GM10266 (cell line): ENCODE measurements at regions not wholly inside any gene's neighbourhood (a gene's known extent, or its start where the extent isn't known, plus 50 kb on each side); places are given as distances from the start of the nearest gene placed in this dataset.
"Not testable (repeated sequence)": the region's sequence is repeated elsewhere in the genome, so short reads cannot be mapped to it uniquely, and the experiment has no call there.

ENCODE experiments used
- DNase-seq: peaks from one replicate; pipeline ENCODE4 v3.0.0; 2012; ENCODE audit errors: extremely low spot score
- TF ChIP-seq, protein P1 (sequence below): IDR thresholded peaks from 2 replicates; pipeline ENCODE4 v1.5.1; 2012; ENCODE audit warnings: mild to moderate bottlenecking, low read depth; ENCODE audit not compliant: control insufficient read depth, insufficient read depth; ENCODE audit errors: missing control alignments

DNA sequence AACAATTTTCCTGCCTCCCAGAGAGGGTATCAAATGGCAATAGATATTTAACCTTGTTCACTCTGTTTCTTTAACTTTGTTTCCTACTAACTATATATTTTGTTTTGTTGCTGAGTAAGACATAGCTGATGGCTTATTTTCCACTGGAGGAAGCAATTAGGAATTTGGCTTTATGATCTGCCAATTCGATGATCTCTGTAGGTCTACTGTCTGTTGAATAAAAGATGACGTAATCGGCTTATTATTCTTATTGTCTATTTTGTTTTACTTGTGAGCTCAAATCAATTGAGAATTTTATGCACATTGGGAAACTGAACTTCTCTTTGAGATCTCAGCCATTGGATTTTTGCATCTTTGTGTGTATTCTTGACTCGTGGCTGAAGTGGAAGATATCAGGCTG, 862.6 kb downstream of the EFNB2 start:
- DNase-seq: no peak
- TF ChIP-seq, protein P1, sequence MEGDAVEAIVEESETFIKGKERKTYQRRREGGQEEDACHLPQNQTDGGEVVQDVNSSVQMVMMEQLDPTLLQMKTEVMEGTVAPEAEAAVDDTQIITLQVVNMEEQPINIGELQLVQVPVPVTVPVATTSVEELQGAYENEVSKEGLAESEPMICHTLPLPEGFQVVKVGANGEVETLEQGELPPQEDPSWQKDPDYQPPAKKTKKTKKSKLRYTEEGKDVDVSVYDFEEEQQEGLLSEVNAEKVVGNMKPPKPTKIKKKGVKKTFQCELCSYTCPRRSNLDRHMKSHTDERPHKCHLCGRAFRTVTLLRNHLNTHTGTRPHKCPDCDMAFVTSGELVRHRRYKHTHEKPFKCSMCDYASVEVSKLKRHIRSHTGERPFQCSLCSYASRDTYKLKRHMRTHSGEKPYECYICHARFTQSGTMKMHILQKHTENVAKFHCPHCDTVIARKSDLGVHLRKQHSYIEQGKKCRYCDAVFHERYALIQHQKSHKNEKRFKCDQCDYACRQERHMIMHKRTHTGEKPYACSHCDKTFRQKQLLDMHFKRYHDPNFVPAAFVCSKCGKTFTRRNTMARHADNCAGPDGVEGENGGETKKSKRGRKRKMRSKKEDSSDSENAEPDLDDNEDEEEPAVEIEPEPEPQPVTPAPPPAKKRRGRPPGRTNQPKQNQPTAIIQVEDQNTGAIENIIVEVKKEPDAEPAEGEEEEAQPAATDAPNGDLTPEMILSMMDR: no peak

DNA sequence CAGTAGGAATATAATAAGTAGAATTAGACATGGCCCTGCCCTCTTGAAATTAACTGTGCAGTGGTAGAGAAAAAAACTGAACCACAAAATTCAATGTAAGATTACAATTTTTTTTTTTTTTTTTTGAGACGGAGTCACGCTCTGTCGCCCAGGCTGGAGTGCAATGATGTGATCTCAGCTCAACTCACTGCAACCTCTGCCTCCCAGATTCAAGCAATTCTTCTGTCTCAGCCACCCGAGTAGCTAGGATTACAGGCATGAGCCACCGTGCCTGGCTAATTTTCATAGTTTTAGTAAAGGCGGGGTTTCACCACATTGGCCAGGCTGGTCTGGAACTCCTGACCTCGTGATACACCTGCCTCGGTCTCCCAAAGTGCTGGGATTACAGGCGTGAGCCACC, 864.3 kb downstream of the EFNB2 start:
- not testable (repeated sequence) for DNase-seq

DNA sequence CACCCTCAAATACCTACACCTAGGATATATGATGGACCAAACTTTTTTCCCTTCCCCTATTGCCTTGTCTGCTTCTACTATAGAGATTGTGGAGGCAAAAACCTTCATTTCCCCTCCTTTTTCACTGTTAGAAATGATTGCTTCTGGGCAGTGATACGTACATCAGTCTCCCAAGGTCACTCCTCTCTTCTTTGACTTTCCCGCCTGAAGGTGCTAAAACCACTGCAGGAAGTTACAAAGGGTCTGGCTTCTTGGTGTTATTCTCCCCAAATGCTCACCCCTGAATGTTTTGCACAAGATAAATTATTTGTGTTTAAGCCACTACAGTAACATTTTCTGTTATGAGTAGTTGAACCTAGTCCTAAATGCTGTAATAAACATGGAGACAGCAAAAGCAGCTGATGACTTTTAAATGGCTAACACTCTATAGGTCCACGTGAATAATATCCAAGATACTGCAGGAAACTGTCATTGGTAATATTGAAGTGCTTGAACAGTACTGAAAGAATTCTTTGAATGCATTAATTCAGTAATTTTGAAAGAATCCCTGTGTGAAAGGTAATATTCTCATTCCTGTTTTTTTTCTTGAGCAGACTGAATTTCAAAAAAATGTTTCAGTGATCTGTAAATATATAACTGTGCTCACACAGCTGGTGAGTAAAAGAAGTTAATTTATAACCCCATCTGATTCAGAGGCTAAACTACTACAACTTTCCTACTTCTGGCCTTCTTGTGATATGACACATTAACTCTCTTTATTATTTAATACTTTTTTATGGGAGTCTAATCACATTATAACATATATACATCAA, 865.1 kb downstream of the EFNB2 start:
- TF ChIP-seq, protein P1: no peak
- no peak for DNase-seq

DNA sequence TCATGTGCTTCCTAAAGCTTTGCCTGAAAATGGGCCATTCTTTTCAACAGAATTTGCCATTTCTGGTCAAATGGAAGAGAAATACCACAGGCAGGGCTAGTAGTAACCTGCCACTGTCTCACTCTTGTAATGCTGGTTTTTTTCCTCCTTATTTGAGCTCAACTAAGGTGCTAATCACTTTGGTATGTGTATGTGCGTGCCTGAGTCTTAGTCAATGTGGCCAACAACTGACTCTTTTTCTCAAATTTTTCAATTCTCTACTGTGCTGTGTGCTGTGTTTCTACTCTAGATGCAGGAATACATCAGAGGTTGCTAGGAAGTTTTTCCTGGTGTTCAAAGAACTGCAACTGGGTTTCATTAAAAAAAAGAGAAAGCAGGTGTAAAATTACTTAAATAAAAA, 870.2 kb downstream of the EFNB2 start:
- TF ChIP-seq, protein P1: no peak
- DNase-seq: no peak

DNA sequence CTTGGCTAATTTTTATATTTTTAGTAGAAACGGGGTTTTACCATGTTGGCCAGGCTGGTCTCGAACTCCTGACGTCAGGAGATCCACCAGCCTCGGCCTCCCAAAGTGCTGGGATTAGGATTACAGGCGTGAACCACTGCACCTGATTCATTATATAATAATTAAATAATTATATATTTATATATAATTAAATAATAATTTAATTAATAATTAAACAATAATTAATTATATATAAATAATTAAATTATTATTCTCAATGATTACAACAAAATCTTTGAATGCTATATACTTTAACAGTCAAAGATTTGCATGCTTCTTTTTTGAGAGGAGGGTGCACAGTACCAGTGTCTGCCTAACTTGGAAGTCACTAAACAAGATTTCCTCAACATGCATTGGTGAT, 872.3 kb downstream of the EFNB2 start:
- DNase-seq: no peak
- TF ChIP-seq, protein P1: no peak

DNA sequence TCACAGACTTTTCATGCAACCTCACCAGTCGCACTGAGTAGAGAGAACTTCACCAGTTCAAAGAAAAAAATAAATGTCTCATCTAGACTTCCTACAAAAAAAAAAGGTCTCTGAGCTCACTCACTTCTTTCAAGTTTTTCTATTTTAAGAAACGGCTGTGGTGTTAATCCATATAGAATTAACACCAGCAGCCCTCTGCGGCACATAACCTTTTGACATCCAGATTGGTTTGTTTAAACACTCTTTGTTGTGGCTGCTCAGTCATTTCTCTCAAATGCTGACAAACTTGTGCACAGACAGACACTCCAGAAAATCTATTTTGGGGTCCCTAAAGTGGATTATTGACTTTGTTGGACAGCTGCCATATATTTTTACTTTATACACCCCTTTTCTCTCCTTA, 874.9 kb downstream of the EFNB2 start:
- TF ChIP-seq, protein P1: no peak
- no peak for DNase-seq

DNA sequence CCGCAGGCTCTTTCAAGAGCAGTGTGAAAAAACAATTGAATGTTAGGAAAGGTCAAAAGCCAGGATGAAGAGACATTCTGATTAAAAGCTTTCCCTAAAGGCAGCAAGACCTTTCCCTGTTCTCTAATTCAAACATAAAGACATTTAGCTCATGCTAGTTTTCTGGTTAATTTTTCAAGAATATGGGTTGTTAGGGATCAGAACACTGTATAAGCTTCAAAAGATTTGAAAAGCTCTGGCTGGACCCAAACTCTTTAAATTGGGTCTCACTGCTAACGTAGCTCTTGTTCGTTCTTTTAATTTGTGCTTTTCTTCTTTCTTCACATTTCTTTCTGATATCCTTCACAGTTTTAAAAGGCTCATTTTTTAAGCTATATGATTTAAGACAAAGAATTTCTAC, 877.0 kb downstream of the EFNB2 start:
- TF ChIP-seq, protein P1: no peak
- no peak for DNase-seq

DNA sequence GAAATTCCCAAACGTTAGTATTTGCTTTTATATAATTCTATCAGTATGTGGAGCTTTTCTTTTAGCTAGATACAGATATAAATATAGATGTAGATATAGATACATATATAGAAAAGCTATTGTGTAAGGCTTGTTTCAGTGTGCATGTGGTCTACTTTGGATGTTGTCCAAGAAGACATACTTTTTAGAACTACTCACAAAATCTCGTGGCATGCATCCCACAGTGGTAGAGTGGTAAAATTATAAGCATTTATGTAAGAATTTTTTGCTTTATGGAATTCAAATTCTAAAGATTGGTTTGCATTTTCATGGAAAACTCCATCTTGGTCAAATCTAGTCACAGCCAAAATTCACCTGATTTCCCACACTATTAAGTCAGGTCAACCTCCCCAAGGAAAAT, 880.4 kb downstream of the EFNB2 start:
- no peak for DNase-seq
- TF ChIP-seq, protein P1: no peak
